ENCODE measurements at regions not wholly inside any gene's neighbourhood (a gene's known extent, or its start where the extent isn't known, plus 50 kb on each side); places are given as distances from the start of the nearest gene placed in this dataset.

- TF ChIP-seq CTCF (IDR thresholded peaks at IDR 0.05): no peak
- TF ChIP-seq EP300 (IDR thresholded peaks at IDR 0.05): no peak
These were observed 142.4 kb downstream of the SMIM20 start for GRCh38 chr4:26056406-26056805.

Measured in tibial nerve (tissue), 4 donors.